ENCODE measurements at regions not wholly inside any gene's neighbourhood (a gene's known extent, or its start where the extent isn't known, plus 50 kb on each side); places are given as distances from the start of the nearest gene placed in this dataset.

DNA sequence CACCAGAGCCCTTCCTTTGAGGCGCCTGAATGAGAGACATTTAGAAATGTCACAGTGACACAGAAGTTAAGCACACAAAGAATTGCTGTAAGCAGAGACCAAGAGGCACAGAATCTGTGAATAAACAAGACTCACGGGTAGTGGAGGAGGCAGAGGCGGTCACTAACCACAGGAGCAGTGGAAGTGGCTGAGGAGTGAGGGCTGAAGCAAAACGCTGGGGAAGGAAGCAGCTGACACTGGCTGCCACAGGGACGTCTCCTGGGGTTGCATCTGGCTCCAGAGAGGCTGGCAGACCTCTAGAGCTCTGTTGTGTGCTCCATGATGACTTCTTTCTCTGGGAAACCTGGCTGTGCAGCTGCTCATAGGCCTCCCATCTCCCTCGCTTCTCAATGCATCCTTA lies 65.0 kb upstream of the SLC2A12 start:
- DNase-seq (ENCODE audit: low read depth in 2 of 2), result no peak

DNA sequence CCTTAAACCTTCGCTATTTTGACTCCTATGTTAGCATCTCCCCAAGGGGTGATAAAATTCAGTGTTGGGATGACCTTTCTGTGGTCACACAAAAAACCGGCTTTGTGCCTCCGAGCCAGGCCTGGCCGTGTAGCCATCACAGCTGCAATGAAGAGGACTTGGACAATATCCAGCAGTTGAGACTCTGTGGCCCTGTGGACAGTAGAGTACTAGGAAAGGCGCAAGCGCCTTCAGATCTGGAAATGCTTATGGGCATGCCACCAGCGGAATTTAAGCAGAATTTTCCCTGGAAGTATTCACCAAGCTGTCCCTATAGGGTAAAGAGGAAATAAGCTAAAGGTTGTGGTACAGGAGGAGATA lies 63.3 kb upstream of the SLC2A12 start:
- no peak for DNase-seq (ENCODE audit: low read depth in 2 of 2)

DNA sequence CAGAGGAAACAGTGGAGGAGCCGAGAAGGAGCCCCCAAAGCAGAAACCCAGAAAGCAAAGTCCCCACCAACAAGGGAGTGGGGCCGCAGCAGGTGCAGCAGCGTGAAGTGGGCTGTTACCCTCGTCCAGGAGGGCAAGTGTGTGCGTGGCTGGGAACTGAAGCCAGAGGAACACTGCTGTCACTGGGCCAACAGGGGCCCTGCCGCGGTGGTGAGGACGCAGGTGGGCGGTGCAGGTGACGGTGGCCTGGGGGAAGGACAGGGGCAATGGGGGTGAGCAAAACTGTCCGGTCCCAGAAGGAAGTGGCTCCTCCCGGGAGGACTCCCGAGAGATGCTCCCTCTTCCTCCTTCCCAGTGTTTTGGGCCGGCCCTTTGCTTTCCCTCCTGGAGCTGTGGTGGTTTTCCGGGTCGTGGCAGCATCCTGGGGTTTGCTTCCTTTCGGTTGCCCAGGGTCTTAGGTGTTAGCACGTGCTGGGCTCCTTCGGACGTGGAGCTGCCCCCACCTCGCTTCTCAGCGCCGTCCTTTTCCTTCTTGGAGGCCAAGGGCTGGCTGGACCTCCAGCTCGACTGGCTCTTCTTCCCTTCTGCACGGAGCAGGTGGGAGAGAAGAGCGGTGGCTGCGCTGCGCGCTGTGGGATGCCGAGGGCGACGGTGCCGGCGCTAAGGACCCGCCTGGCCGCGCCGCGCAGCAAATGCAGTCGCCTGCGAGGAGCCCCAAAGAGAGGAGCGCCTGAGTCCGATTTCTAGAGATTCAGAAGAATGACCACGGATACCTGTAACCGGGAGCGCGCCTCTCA lies 62.7 kb upstream of the SLC2A12 start:
- DNase-seq (ENCODE audit: low read depth in 2 of 2), result no peak

DNA sequence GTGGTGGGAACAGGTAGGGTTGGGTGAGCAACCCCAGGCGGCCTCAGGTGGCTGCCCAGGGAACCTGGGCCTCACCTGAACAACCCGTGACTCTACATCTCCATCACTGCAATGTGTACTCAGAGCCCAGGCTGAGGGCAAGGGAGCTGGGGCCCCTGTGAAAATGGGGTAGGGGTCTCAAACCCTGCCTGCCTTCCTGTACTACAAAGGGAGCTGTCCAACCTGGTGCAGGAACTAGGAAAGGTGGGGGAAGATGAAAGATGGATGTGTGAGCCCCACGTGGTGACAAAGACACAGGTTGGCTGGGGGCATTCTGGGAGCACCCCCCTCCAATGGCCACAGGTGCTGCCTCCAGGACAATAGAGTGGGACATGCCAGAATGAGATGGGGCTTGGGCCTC lies 62.1 kb upstream of the SLC2A12 start:
- no peak for DNase-seq (ENCODE audit: low read depth in 2 of 2)

DNA sequence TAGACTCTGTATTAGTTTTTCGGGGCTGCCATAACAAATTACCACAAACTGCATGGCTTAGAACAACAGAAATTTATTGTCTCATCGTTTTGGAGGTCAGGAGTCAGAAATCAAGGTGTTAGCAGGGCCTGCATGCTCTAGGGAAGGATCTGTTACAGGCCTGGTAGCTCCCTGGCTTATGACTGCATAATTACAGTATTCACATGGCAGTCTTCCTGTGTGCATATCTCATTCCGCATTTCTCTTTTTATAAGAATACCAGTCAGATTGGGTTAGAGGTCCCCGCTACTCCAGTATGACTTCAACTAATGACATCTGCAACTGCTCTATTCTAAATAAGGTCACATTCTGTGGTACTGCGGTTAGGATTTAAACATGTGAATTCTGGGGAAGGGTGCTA lies 59.3 kb upstream of the SLC2A12 start:
- no peak for DNase-seq (ENCODE audit: low read depth in 2 of 2)

DNA sequence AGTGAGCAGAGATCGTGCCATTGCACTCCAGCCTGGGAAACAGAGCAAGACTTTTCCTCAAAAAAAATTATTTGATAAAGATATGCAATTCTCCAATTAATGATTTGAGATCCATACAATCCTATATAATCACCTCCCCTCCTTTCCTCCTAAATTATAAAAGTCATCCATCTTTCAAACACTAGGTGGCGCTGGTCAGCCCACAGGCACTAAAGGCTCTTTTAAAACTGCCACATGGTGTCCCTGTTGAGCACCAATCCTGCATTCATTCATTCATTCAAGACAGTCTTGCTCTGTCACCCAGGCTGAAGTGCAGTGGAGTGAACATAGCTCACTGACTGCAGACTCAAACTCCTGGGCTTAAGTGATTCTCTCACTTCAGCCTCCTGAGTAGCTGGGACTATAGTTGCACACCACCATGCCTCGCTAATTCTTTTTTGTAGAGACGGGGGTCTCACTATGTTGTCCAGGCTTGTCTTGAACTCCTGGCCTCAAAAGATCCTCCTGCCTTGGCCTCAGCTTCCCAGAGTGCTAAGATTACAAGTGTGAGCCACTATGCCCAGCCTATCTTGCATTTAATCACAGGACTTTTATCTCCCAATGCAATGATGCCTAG lies 58.7 kb upstream of the SLC2A12 start:
- DNase-seq (ENCODE audit: low read depth in 2 of 2), result peak in 1 of 2 donors; percentile 7

DNA sequence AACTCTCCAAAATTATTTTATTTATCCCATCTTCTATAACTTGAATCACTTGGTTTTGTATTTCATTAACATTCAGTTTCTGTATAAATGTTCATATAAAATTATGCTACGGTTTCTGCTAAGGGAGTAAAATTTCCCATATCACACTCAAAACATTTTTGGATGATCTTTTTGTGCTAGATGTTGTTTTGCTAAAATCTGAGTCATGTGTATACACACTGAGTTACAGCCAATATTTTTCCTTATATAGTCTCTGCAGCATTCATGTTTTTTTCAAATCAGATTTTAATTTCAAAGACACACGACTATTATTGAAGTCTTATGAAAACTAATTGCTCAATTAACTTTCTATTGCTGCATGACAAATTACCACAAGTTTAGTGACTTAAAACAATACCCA lies 54.3 kb upstream of the SLC2A12 start:
- no peak for DNase-seq (ENCODE audit: low read depth in 2 of 2)

DNA sequence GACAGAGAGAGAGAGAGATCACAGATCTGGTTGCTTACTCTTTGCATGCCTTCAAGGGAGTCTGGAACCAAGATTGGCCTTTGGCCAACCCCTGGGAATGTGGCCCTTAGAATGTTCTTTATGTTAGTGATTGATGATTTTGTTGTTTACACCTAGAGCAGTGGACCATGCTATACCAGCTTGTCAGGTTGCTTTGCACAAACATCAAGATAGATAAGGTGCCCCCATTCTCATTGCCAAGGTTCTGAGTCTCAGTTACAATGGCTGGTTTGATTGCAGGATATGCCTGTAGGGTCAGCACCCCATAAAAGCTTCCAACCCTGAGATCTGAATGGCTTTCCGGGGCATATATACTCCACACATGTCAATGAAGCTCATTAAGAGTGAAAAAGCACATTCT lies 53.5 kb upstream of the SLC2A12 start:
- DNase-seq (ENCODE audit: low read depth in 2 of 2), result no peak

DNA sequence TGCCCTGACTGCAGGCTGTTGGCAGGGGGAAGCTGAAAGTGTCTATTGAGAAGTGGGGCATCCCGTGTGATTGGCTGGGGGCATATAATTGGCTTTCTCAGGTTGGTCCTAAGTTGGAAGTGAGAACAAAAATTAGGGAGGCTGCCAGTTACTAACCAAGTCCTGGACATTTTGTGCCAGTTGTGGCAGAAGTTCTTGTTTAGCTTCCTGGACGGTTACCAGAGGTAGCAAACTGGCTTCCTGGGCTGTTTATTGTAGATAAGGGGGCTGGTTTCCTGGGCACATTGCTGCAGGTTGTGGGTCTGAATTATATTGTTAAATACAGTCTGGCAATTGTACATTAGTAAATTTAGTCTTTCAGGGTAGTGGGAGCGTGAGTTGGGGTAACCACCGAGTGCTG lies 50.6 kb upstream of the SLC2A12 start:
- no peak for DNase-seq (ENCODE audit: low read depth in 2 of 2)

Data from stimulated activated CD8-positive, alpha-beta memory T cell treated with anti-CD3 and anti-CD28 coated beads, Interleukin-15, amount 100 ng/mL, for 48 hours (primary cell).